Endodermal cell (in vitro differentiated cells): ENCODE measurements at regions not wholly inside any gene's neighbourhood (a gene's known extent, or its start where the extent isn't known, plus 50 kb on each side); places are given as distances from the start of the nearest gene placed in this dataset.

Experiments used
- DNase-seq: peaks from one replicate; pipeline ENCODE4 v3.0.0-alpha.2; 2017
- H3K27ac ChIP-seq: 2 replicates; pipeline ENCODE4 v1.5.1; 2013; ENCODE audit warnings: mild to moderate bottlenecking, low read depth, low read length, moderate library complexity
- H3K27me3 ChIP-seq: 2 replicates; pipeline ENCODE4 v1.6.1; 2013; ENCODE audit warnings: mild to moderate bottlenecking, low read length, moderate library complexity; ENCODE audit not compliant: insufficient read depth, control insufficient read depth, poor library complexity, severe bottlenecking
- H3K36me3 ChIP-seq: 2 replicates; pipeline ENCODE4 v1.7.0; 2013; ENCODE audit warnings: mild to moderate bottlenecking, low read length, moderate library complexity; ENCODE audit not compliant: control insufficient read depth, insufficient read depth
- H3K4me1 ChIP-seq: one replicate; pipeline ENCODE4 v1.7.0; 2013; ENCODE audit warnings: low read length; ENCODE audit not compliant: control insufficient read depth, insufficient read depth
- H3K4me3 ChIP-seq: 2 replicates; pipeline ENCODE4 v1.5.1; 2013; ENCODE audit warnings: mild to moderate bottlenecking, low read length, moderate library complexity
- H3K9ac ChIP-seq: 2 replicates; pipeline ENCODE4 v1.6.1; 2013; ENCODE audit warnings: mild to moderate bottlenecking, low read length, moderate library complexity; ENCODE audit not compliant: poor library complexity, severe bottlenecking; ENCODE audit errors: extremely low read depth
- H3K9me3 ChIP-seq: 2 replicates; pipeline ENCODE4 v1.6.1; 2013; ENCODE audit warnings: mild to moderate bottlenecking, low read length, moderate library complexity; ENCODE audit not compliant: control insufficient read depth
- H3K27ac Mint-ChIP-seq: 2 replicates; pipeline ENCODE4 v1.8.0; 2020; ENCODE audit warnings: mixed read lengths
- H3K27me3 Mint-ChIP-seq: 2 replicates; pipeline ENCODE4 v1.8.0; 2021; ENCODE audit warnings: mild to moderate bottlenecking, mixed read lengths; ENCODE audit not compliant: insufficient read depth
- H3K36me3 Mint-ChIP-seq: 2 replicates; pipeline ENCODE4 v1.8.0; 2020; ENCODE audit warnings: low read depth, mixed read lengths
- H3K4me1 Mint-ChIP-seq: 2 replicates; pipeline ENCODE4 v1.8.0; 2020; ENCODE audit warnings: mixed read lengths
- H3K4me3 Mint-ChIP-seq: 2 replicates; pipeline ENCODE4 v1.8.0; 2020; ENCODE audit warnings: mild to moderate bottlenecking, moderate library complexity, mixed read lengths
- H3K9me3 Mint-ChIP-seq: 2 replicates; pipeline ENCODE4 v1.8.0; 2020; ENCODE audit warnings: mild to moderate bottlenecking, mixed read lengths
- CTCF ChIP-seq: fragments of 200-600 bp; sonication (generic); conservative IDR thresholded peaks from 2 replicates; pipeline ENCODE4 v1.5.0; 2021; ENCODE audit warnings: antibody characterized with exemption, mild to moderate bottlenecking
- WGBS, 2 experiments: methylation state at CpG; one replicate each; pipeline versions ENCODE4 v1.1.5 to v1.1.7; 2013; ENCODE audit warnings: missing lambda C conversion rate in 2 of 2, mixed read lengths in 1 of 2; ENCODE audit not compliant: insufficient coverage in 1 of 2, insufficient read length in 1 of 2; 5-methylcytosine and 5-hydroxymethylcytosine counted together

GRCh38 chrX:146127617-146128016 lies 310.0 kb downstream of the SLITRK2 start:
- Histone ChIP-seq H3K9me3 (peaks cover 14% of the 10 kb centered on the region), H3K36me3 (no peaks in the 10 kb centered on the region), H3K27ac (no peak overlapping the region), H3K9ac (no peak overlapping the region), H3K27me3 (no peaks in the 10 kb centered on the region), H3K4me3 (no peak overlapping the region), H3K4me1 (no peaks in the 10 kb centered on the region)
- 20% methylated on average over 1 of the region's 1 CpG; no CpG with 5 or more reads in 1 of the 2 experiments for WGBS, 2 experiments
- TF ChIP-seq CTCF, result no peak
- no peak for DNase-seq
- H3K9me3 Mint-ChIP-seq, result peaks cover 37% of the 10 kb centered on the region
- no peaks in the 10 kb centered on the region for H3K36me3 Mint-ChIP-seq
- H3K27me3 Mint-ChIP-seq, result no peaks in the 10 kb centered on the region
- H3K4me3 Mint-ChIP-seq, result no peak overlapping the region
- no peaks in the 10 kb centered on the region for H3K4me1 Mint-ChIP-seq
- no peak overlapping the region for H3K27ac Mint-ChIP-seq

DNA sequence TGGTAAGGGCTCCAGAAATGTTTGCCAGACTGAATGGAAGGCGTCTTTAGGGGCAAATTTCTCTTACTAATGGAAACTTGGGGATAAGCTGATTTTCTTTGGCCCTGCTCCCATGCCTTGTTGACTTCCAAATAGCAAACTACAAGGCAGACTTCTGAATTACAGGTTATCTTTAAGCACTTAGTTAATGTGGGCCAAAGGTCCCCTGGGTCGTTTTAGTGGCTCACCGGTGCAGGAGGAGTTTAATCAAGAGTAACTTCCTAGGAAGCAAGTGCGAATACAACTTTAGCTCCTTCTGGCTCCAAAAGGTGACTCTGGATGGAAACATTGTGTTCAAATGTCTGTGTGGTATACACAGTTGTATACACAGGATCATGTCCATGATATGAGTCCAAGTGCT lies 323.6 kb downstream of the SLITRK2 start:
- H3K27me3 Mint-ChIP-seq, result no peaks in the 10 kb centered on the region
- peaks cover 27% of the 10 kb centered on the region for H3K9me3 ChIP-seq
- H3K4me1 Mint-ChIP-seq, result no peaks in the 10 kb centered on the region
- H3K4me1 ChIP-seq, result no peaks in the 10 kb centered on the region
- no peak for DNase-seq
- H3K36me3 ChIP-seq, result no peaks in the 10 kb centered on the region
- no peak for TF ChIP-seq CTCF
- no peak overlapping the region for H3K27ac Mint-ChIP-seq
- WGBS, 2 experiments, result 74% methylated on average over 4 of the region's 4 CpGs; no CpG with 5 or more reads in 1 of the 2 experiments
- no peak overlapping the region for H3K27ac ChIP-seq
- H3K9ac ChIP-seq, result no peak overlapping the region
- peaks cover 46% of the 10 kb centered on the region for H3K9me3 Mint-ChIP-seq
- no peaks in the 10 kb centered on the region for H3K27me3 ChIP-seq
- H3K4me3 Mint-ChIP-seq, result no peak overlapping the region
- no peaks in the 10 kb centered on the region for H3K36me3 Mint-ChIP-seq
- H3K4me3 ChIP-seq, result no peak overlapping the region

DNA sequence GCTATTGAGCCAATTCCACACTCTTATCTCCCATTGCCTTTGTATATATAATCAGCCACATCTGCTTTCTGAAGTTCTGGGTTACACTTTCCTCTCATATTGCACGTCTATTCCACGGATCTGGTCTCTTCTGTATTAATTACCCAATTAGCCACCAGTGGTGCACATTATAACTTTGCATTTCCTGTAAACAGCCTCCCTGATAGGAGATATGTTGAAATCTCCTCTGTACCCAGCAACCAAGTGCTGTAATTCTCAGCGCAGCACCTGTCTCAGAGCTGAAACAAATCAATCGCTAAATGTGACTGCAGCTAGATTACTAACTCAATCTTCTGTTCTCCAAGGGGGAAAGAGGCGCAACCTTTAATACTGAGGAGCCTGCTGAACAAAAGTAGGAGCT lies 326.4 kb downstream of the SLITRK2 start:
- no peaks in the 10 kb centered on the region for H3K4me1 ChIP-seq

More for the DNA sequence above, 326.4 kb downstream of the SLITRK2 start:
- H3K9me3 ChIP-seq, result peaks cover 35% of the 10 kb centered on the region
- H3K36me3 ChIP-seq, result no peaks in the 10 kb centered on the region
- H3K4me3 Mint-ChIP-seq, result no peak overlapping the region
- H3K27ac Mint-ChIP-seq, result no peak overlapping the region
- no peak overlapping the region for H3K4me3 ChIP-seq
- 88% methylated on average over 5 of the region's 5 CpGs; no CpG with 5 or more reads in 1 of the 2 experiments for WGBS, 2 experiments
- no peaks in the 10 kb centered on the region for H3K27me3 Mint-ChIP-seq
- no peak overlapping the region for H3K27ac ChIP-seq
- no peaks in the 10 kb centered on the region for H3K36me3 Mint-ChIP-seq
- no peaks in the 10 kb centered on the region for H3K27me3 ChIP-seq
- no peak for TF ChIP-seq CTCF
- no peak for DNase-seq
- peaks cover 39% of the 10 kb centered on the region for H3K9me3 Mint-ChIP-seq
- H3K9ac ChIP-seq, result no peak overlapping the region
- no peaks in the 10 kb centered on the region for H3K4me1 Mint-ChIP-seq
